ENCODE measurements at regions not wholly inside any gene's neighbourhood (a gene's known extent, or its start where the extent isn't known, plus 50 kb on each side); places are given as distances from the start of the nearest gene placed in this dataset.

GRCh38 chr3:161913786-161914389, 417.3 kb downstream of the OTOL1 start:
- no peak for TF ChIP-seq EP300 (IDR thresholded peaks at IDR 0.05; ENCODE audit: borderline replicate concordance)
- TF ChIP-seq TAF1 (IDR thresholded peaks at IDR 0.05; ENCODE audit: low read depth), result no peak
- TF ChIP-seq CEBPB (IDR thresholded peaks at IDR 0.05), result no peak
- TF ChIP-seq EGR1 (IDR thresholded peaks at IDR 0.05), result no peak
- no peak for TF ChIP-seq TCF12 (IDR thresholded peaks at IDR 0.05; ENCODE audit: low read depth)
- no peak for TF ChIP-seq MAX (IDR thresholded peaks at IDR 0.05)
- TF ChIP-seq CREB1 (IDR thresholded peaks at IDR 0.05; ENCODE audit: low read depth), result no peak
- TF ChIP-seq NFIC (IDR thresholded peaks at IDR 0.05), result no peak
- TF ChIP-seq REST (IDR thresholded peaks at IDR 0.05; ENCODE audit: low read depth), result no peak
- TF ChIP-seq RAD21 (IDR thresholded peaks at IDR 0.05; ENCODE audit: low read depth), result no peak
- TF ChIP-seq YY1 (IDR thresholded peaks at IDR 0.05; ENCODE audit: low read depth), result no peak
- TF ChIP-seq ZBTB7A (IDR thresholded peaks at IDR 0.05; ENCODE audit: low read depth), result no peak
- no peak for TF ChIP-seq USF1 (IDR thresholded peaks at IDR 0.05)
- no peak for TF ChIP-seq FOXM1 (IDR thresholded peaks at IDR 0.05; ENCODE audit: borderline replicate concordance, low read depth)
